ENCODE measurements at regions not wholly inside any gene's neighbourhood (a gene's known extent, or its start where the extent isn't known, plus 50 kb on each side); places are given as distances from the start of the nearest gene placed in this dataset.
A peak's percentile ranks its signal among the peaks of the same experiment; 100 is the strongest.

DNA sequence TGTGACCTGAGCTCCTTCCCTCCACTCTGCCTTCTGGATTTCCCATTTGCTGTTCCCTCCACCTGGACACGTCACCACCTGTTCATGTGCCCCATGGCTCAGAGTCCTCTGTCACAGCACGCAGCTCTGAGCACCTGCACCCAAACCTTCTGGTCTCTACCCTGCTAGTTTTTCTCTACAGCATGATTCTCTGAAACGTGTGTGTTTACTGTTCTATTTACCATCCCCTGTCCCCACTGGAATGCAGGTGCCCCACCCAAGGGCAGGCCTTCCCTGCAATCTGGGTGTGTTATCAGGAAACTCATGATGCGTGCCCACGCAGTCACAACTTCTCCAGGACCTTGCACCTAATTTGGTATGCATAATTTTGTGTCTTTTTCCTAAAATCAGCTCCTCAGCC, 284.4 kb upstream of the IGFBP3 start:
- no peak for DNase-seq (ENCODE audit: low read depth)
- no peak overlapping the region for H3K9ac ChIP-seq (ENCODE audit: low read length)
- no peaks in the 10 kb centered on the region for H3K9me3 ChIP-seq (ENCODE audit: control insufficient read depth, low read length)
- H3K4me1 ChIP-seq (ENCODE audit: control insufficient read depth, insufficient read depth, low read length), result no peaks in the 10 kb centered on the region
- H3K36me3 ChIP-seq (ENCODE audit: control insufficient read depth, insufficient read depth, low read length, severe bottlenecking), result no peaks in the 10 kb centered on the region
- no peak overlapping the region for H3K4me3 ChIP-seq (ENCODE audit: low read length)
- no peaks in the 10 kb centered on the region for H3K27me3 ChIP-seq (replicated peaks; ENCODE audit: control insufficient read depth, insufficient read depth, low read length)

DNA sequence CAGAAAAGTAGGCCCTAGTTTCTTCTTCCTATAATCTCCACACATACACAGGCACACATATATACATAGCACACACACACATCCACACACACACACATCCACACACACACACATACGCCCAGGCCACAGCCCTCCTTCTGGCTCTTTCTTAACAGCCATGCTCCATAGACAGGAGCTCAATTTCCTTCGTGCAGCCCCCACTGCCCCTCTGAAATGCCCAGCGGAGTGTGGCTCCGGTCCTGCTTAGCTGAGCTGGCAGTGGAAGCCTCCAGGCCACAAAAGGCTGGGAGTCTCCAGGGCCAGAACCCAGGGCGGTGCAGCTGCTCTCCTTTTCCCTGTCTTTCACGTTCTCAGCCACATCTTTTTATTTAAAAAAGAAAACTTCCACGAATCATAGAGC, 282.9 kb upstream of the IGFBP3 start:
- H3K36me3 ChIP-seq (ENCODE audit: control insufficient read depth, insufficient read depth, low read length, severe bottlenecking), result no peaks in the 10 kb centered on the region
- no peak overlapping the region for H3K9ac ChIP-seq (ENCODE audit: low read length)
- no peaks in the 10 kb centered on the region for H3K27me3 ChIP-seq (replicated peaks; ENCODE audit: control insufficient read depth, insufficient read depth, low read length)
- no peaks in the 10 kb centered on the region for H3K4me1 ChIP-seq (ENCODE audit: control insufficient read depth, insufficient read depth, low read length)
- no peak overlapping the region for H3K4me3 ChIP-seq (ENCODE audit: low read length)
- H3K9me3 ChIP-seq (ENCODE audit: control insufficient read depth, low read length), result no peaks in the 10 kb centered on the region
- DNase-seq (ENCODE audit: low read depth), result no peak

DNA sequence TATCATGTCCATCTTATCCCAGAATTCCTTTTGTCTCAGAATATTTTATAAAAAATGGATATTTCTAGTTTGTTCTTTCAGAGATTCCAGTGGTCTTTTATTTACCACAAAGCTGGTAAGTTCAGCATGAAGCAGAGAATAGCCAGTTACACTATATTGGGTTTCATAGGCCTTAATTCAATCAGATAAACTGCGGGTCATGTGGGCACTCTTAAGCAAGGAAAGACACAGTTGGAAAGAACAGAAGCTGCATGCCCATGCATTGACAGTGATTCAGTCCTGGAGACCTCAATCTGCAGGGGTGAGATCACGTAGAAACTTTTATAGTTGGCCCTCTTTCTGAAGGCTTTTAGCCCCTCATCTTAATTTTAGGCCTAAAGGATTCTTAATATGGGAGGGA, 281.3 kb upstream of the IGFBP3 start:
- Histone ChIP-seq H3K4me3 (ENCODE audit: low read length) (no peak overlapping the region), H3K9me3 (ENCODE audit: control insufficient read depth, low read length) (no peaks in the 10 kb centered on the region), H3K4me1 (ENCODE audit: control insufficient read depth, insufficient read depth, low read length) (no peaks in the 10 kb centered on the region), H3K36me3 (ENCODE audit: control insufficient read depth, insufficient read depth, low read length, severe bottlenecking) (no peaks in the 10 kb centered on the region), H3K9ac (ENCODE audit: low read length) (no peak overlapping the region), H3K27me3 (replicated peaks; ENCODE audit: control insufficient read depth, insufficient read depth, low read length) (no peaks in the 10 kb centered on the region)
- peak; percentile 51 for DNase-seq (ENCODE audit: low read depth)

DNA sequence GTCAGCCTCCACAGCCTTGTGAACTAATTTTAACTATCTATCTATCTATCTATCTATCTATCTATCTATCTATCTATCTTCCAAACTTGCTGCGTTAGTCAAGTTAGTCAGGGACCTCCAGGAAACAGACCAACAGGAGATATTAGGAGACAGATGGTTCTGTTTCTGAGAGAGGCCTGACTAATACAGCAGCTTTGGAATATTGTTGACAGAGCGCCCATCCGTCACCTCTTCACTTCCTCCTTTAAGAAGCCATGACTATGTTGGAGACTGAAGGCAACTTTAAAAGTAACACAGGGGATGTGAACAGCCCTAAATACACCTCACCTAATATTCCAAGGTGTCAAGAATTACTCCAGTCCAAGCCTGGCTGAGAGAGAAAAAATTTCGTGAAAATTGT, 280.9 kb upstream of the IGFBP3 start:
- H3K9me3 ChIP-seq (ENCODE audit: control insufficient read depth, low read length), result no peaks in the 10 kb centered on the region
- no peaks in the 10 kb centered on the region for H3K36me3 ChIP-seq (ENCODE audit: control insufficient read depth, insufficient read depth, low read length, severe bottlenecking)
- H3K9ac ChIP-seq (ENCODE audit: low read length), result no peak overlapping the region
- no peak for DNase-seq (ENCODE audit: low read depth)
- H3K27me3 ChIP-seq (replicated peaks; ENCODE audit: control insufficient read depth, insufficient read depth, low read length), result no peaks in the 10 kb centered on the region
- no peak overlapping the region for H3K4me3 ChIP-seq (ENCODE audit: low read length)
- no peaks in the 10 kb centered on the region for H3K4me1 ChIP-seq (ENCODE audit: control insufficient read depth, insufficient read depth, low read length)

DNA sequence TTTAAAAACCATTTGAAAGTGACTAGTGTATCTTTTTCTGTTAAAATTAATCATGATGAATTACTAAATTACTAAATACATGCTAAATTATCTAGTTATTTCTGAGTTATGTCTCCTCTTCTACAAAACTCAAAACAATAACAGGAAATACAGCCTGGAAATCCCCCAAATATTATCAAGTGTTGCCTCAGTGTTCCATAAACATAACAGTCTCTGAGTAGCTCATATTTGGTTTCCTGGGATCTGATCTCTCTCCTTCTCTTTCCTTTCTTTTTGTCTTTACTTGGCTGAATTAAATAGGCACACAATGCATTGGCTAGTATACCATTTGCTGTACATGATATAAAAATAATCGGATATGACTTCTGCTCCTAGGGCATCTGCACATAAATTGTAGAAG, 277.6 kb upstream of the IGFBP3 start:
- DNase-seq (ENCODE audit: low read depth), result no peak
- no peaks in the 10 kb centered on the region for H3K4me1 ChIP-seq (ENCODE audit: control insufficient read depth, insufficient read depth, low read length)
- no peaks in the 10 kb centered on the region for H3K27me3 ChIP-seq (replicated peaks; ENCODE audit: control insufficient read depth, insufficient read depth, low read length)

DNA sequence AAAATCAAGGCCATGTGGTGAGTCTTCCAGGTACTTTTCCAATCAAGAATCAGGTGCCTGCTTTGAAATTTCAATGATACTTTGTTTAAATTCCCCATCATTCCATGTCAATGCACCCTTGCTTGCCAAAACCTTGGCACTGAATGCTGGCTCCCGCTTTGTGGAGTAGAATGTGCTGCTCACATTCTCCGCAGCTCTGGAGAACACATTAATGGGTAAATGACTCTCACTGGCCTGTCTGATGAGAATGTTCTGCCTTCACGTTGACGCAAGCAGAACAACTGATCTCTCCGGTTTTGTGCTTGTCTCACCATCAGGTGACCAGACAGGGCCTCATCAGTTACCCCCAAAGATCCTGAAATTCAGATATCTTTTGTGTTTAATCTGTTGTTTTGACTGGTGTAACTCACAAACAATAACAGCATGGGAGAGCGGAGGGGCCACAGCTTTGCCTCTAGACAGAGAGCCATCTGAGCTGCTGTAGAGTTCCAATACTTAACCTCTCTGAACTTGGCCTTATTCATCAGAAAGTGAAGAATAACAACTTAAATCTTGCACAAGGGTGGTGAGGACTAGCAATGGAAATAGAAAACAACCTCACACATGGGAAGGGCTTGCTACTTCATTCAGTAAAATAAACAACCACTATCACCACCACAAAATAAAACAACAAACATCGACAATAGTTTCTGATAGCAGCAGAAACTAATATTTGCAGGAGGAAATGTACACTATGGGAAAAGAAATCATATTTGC, 276.9 kb upstream of the IGFBP3 start:
- no peak overlapping the region for H3K9ac ChIP-seq (ENCODE audit: low read length)
- no peaks in the 10 kb centered on the region for H3K36me3 ChIP-seq (ENCODE audit: control insufficient read depth, insufficient read depth, low read length, severe bottlenecking)
- H3K4me3 ChIP-seq (ENCODE audit: low read length), result no peak overlapping the region
- H3K9me3 ChIP-seq (ENCODE audit: control insufficient read depth, low read length), result no peaks in the 10 kb centered on the region
- H3K4me1 ChIP-seq (ENCODE audit: control insufficient read depth, insufficient read depth, low read length), result no peaks in the 10 kb centered on the region
- DNase-seq (ENCODE audit: low read depth), result no peak
- no peaks in the 10 kb centered on the region for H3K27me3 ChIP-seq (replicated peaks; ENCODE audit: control insufficient read depth, insufficient read depth, low read length)

More for the DNA sequence above, 277.6 kb upstream of the IGFBP3 start:
- H3K9ac ChIP-seq (ENCODE audit: low read length), result no peak overlapping the region
- no peak overlapping the region for H3K4me3 ChIP-seq (ENCODE audit: low read length)
- H3K9me3 ChIP-seq (ENCODE audit: control insufficient read depth, low read length), result no peaks in the 10 kb centered on the region
- no peaks in the 10 kb centered on the region for H3K36me3 ChIP-seq (ENCODE audit: control insufficient read depth, insufficient read depth, low read length, severe bottlenecking)

DNA sequence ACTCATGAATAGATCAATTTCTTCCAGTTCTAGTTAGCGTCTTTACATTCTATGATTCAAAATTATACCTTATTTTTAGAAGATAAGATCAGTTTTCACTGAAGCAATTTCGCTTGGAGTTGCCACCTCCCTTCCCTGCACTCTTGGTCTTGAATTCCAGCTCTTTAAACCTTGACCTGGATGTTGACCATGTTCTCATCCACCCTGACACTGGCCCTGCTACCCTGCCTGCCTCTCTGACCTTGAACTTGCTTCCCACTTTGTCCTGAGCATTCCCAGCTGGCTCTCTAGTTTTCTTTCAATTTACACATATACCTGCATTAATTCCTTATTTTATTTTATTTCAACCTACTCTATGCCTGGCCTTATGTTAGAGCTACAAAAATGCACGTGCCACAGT, 274.9 kb upstream of the IGFBP3 start:
- Histone ChIP-seq H3K4me3 (ENCODE audit: low read length) (no peak overlapping the region), H3K9me3 (ENCODE audit: control insufficient read depth, low read length) (no peaks in the 10 kb centered on the region), H3K27me3 (replicated peaks; ENCODE audit: control insufficient read depth, insufficient read depth, low read length) (peaks cover 3% of the 10 kb centered on the region), H3K4me1 (ENCODE audit: control insufficient read depth, insufficient read depth, low read length) (no peaks in the 10 kb centered on the region), H3K36me3 (ENCODE audit: control insufficient read depth, insufficient read depth, low read length, severe bottlenecking) (no peaks in the 10 kb centered on the region), H3K9ac (ENCODE audit: low read length) (no peak overlapping the region)
- no peak for DNase-seq (ENCODE audit: low read depth)

DNA sequence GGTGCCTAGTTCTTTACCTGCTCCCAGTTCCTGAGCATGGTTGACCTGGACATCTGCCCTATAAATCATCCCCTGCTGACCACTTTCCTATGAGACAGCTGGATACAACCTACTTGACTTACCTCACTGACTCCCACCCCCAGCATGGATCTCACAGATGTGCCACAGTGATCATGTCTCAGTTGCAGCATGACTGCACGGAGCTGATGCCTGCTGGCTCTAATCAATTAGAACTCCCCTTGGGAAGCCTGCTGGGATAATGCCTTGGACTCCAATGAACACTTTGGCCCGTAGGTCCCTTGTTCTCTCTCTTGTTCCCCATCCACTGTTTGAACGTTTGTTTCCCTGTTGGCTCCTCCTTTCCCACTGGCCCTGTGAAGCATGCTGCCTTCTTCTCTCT, 271.2 kb upstream of the IGFBP3 start:
- H3K9ac ChIP-seq (ENCODE audit: low read length), result no peak overlapping the region
- H3K4me3 ChIP-seq (ENCODE audit: low read length), result no peak overlapping the region
- no peaks in the 10 kb centered on the region for H3K36me3 ChIP-seq (ENCODE audit: control insufficient read depth, insufficient read depth, low read length, severe bottlenecking)
- H3K9me3 ChIP-seq (ENCODE audit: control insufficient read depth, low read length), result no peaks in the 10 kb centered on the region
- H3K27me3 ChIP-seq (replicated peaks; ENCODE audit: control insufficient read depth, insufficient read depth, low read length), result peaks cover 3% of the 10 kb centered on the region
- no peaks in the 10 kb centered on the region for H3K4me1 ChIP-seq (ENCODE audit: control insufficient read depth, insufficient read depth, low read length)
- DNase-seq (ENCODE audit: low read depth), result no peak

DNA sequence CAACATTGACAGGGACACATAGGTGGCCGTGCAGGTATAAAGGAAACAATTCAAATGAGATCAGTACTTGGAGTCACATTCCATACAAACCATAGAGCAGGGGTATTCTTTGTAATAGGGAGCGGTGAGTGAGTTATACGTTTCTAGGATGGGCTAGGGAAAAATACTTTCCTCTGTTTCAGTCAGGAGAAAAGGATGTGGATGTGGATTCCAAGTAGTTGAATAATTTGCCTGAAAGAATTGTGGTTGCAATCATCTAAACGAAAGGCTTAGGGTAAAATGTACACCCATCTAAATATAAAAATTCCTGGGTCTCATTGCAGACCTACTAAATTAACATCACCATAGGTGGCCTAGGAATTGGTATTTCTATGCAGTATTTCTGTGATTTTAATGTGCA, 270.7 kb upstream of the IGFBP3 start:
- H3K4me1 ChIP-seq (ENCODE audit: control insufficient read depth, insufficient read depth, low read length), result no peaks in the 10 kb centered on the region
- H3K36me3 ChIP-seq (ENCODE audit: control insufficient read depth, insufficient read depth, low read length, severe bottlenecking), result no peaks in the 10 kb centered on the region
- peak; percentile 54 for DNase-seq (ENCODE audit: low read depth)
- H3K27me3 ChIP-seq (replicated peaks; ENCODE audit: control insufficient read depth, insufficient read depth, low read length), result peaks cover 3% of the 10 kb centered on the region
- no peak overlapping the region for H3K9ac ChIP-seq (ENCODE audit: low read length)
- no peaks in the 10 kb centered on the region for H3K9me3 ChIP-seq (ENCODE audit: control insufficient read depth, low read length)
- no peak overlapping the region for H3K4me3 ChIP-seq (ENCODE audit: low read length)

DNA sequence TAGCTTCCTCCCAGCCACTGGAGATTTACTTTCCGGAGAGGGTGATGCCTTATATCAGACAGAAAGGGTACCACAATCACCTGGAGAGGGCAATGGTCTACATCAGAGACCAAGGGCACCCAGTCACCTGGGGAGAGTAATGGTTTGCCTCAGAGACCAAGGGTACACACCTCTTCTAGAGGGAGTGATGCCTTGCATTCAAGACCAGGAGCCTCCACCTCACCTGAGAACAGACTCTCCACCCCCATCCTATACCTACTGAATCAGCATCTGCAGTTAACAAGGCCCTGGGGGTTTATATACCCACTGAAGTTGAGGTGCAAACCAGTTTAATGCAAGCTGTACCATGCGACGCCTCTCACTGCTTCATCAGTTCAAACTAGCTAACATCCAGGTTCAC, 270.2 kb upstream of the IGFBP3 start:
- no peak overlapping the region for H3K4me3 ChIP-seq (ENCODE audit: low read length)
- H3K27me3 ChIP-seq (replicated peaks; ENCODE audit: control insufficient read depth, insufficient read depth, low read length), result peaks cover 3% of the 10 kb centered on the region
- no peaks in the 10 kb centered on the region for H3K9me3 ChIP-seq (ENCODE audit: control insufficient read depth, low read length)
- DNase-seq (ENCODE audit: low read depth), result no peak
- H3K36me3 ChIP-seq (ENCODE audit: control insufficient read depth, insufficient read depth, low read length, severe bottlenecking), result no peaks in the 10 kb centered on the region
- H3K4me1 ChIP-seq (ENCODE audit: control insufficient read depth, insufficient read depth, low read length), result no peaks in the 10 kb centered on the region
- H3K9ac ChIP-seq (ENCODE audit: low read length), result no peak overlapping the region

DNA sequence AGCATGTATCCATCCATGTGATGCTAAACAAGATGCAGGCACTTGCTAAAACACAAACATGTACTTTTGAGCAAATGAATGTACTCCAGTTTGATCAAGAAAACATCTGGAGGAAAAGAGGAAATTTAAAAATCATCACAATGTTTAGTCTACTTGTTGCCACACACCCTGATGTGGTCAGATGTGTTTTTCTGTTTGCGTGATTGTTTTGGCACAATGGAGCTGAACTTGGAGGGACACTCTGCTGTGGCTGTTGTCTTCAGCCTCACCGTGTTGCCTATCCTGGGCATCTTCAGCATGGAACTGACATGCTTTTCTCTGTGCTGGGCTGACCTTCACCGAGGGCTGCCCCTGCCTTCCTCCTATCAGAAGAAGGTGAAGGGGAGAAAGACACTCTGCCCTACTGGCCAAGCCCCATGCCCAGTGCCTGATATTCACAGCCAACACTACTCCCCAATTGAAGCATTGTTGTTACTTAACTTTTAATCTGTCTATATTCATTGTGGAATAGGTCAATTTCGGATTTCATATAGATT, 268.3 kb upstream of the IGFBP3 start:
- Histone ChIP-seq H3K27me3 (replicated peaks; ENCODE audit: control insufficient read depth, insufficient read depth, low read length) (peaks cover 3% of the 10 kb centered on the region), H3K9me3 (ENCODE audit: control insufficient read depth, low read length) (no peaks in the 10 kb centered on the region), H3K9ac (ENCODE audit: low read length) (no peak overlapping the region), H3K4me1 (ENCODE audit: control insufficient read depth, insufficient read depth, low read length) (no peaks in the 10 kb centered on the region), H3K36me3 (ENCODE audit: control insufficient read depth, insufficient read depth, low read length, severe bottlenecking) (no peaks in the 10 kb centered on the region), H3K4me3 (ENCODE audit: low read length) (no peak overlapping the region)
- no peak for DNase-seq (ENCODE audit: low read depth)

DNA sequence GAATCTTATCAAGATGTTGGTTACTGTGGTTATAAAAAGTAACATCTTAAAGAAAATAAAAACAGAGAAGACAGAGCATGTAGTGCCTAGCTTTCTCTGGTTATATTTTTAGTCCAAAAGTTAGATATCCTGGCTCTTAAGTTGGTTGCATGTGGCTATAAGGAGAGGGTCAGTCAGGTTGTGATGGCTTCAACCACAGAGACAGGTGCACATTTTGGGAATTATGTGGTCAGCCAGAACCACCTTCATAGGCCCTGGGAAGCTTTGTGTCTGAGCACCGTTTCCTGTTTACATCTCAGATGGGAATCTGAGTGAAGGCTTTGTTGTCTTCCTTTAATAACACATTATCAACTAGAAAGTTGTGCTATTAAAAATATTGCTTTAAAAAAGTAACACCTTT, 265.1 kb upstream of the IGFBP3 start:
- H3K36me3 ChIP-seq (ENCODE audit: control insufficient read depth, insufficient read depth, low read length, severe bottlenecking), result no peaks in the 10 kb centered on the region
- no peaks in the 10 kb centered on the region for H3K4me1 ChIP-seq (ENCODE audit: control insufficient read depth, insufficient read depth, low read length)
- DNase-seq (ENCODE audit: low read depth), result no peak
- H3K9me3 ChIP-seq (ENCODE audit: control insufficient read depth, low read length), result peaks cover 3% of the 10 kb centered on the region
- H3K27me3 ChIP-seq (replicated peaks; ENCODE audit: control insufficient read depth, insufficient read depth, low read length), result no peaks in the 10 kb centered on the region
- no peak overlapping the region for H3K4me3 ChIP-seq (ENCODE audit: low read length)
- no peak overlapping the region for H3K9ac ChIP-seq (ENCODE audit: low read length)
